ENCODE measurements at regions not wholly inside any gene's neighbourhood (a gene's known extent, or its start where the extent isn't known, plus 50 kb on each side); places are given as distances from the start of the nearest gene placed in this dataset.

DNA sequence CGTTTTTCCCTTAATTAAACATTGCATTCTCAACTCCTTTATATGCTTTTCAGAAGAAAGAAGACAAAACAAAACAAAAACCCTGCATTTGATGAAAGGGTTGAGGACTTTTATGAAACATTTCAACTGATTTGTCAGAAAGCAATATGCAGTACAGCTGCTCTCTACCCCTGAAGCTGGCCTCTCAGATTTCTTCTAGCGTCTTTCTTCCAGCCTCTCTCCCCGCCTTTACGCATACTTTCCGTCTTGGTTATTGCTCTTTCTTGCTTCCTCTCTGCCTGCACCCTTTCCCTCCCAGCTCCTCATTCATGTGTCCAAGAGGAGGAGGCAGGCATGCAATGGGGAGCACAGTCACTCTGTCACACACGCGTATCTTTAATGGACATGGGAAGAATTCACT is 91.0 kb upstream of the COL1A2 start:
- H3K27ac ChIP-seq = peak overlapping the region; percentile 79 to 86
- H3K36me3 ChIP-seq = no peaks in the 10 kb centered on the region
- intact Hi-C loops (cut with DNase I; ENCODE audit: low total_unique reads) = no loop called here
- H3K4me3 ChIP-seq = no peak overlapping the region
- H3K27me3 ChIP-seq = no peaks in the 10 kb centered on the region
- H3K9me3 ChIP-seq = no peaks in the 10 kb centered on the region
- H3K4me1 ChIP-seq = peaks cover 0 to 58% (median 40%) of the 10 kb centered on the region in 4 donors
- TF ChIP-seq, protein P1, sequence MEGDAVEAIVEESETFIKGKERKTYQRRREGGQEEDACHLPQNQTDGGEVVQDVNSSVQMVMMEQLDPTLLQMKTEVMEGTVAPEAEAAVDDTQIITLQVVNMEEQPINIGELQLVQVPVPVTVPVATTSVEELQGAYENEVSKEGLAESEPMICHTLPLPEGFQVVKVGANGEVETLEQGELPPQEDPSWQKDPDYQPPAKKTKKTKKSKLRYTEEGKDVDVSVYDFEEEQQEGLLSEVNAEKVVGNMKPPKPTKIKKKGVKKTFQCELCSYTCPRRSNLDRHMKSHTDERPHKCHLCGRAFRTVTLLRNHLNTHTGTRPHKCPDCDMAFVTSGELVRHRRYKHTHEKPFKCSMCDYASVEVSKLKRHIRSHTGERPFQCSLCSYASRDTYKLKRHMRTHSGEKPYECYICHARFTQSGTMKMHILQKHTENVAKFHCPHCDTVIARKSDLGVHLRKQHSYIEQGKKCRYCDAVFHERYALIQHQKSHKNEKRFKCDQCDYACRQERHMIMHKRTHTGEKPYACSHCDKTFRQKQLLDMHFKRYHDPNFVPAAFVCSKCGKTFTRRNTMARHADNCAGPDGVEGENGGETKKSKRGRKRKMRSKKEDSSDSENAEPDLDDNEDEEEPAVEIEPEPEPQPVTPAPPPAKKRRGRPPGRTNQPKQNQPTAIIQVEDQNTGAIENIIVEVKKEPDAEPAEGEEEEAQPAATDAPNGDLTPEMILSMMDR (IDR thresholded peaks at IDR 0.05) = no peak
- peak in 1 of 2 donors; percentile 65 for DNase-seq

DNA sequence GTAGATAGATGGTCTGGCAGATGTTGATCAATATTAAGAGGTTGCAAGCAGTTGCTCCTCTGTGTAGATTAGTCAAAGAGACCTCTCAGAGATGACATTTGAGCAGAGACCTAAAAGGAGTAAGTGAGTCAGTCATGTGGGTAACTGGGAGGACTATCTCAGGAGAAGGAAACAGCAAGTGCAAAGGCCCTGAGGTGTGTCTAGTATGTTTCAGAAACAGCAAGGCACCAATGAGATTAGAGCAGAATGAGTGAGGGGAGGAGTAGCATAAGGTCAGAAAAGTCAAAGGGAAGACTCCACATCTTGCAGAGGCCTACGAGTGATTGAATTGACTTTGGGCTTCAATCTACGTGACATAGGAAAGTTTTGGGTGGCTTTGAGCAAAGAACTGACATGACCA is 89.8 kb upstream of the COL1A2 start:
- H3K4me3 ChIP-seq = no peak overlapping the region
- intact Hi-C loops (cut with DNase I; ENCODE audit: low total_unique reads) = loop anchor here (5.0 kb wide), 1 partner anchor 72 kb away; no protein-coding TSS in a partner anchor
- H3K27me3 ChIP-seq = no peaks in the 10 kb centered on the region
- DNase-seq = no peak
- peak overlapping the region; percentile 79 to 86 for H3K27ac ChIP-seq
- TF ChIP-seq, protein P1 (IDR thresholded peaks at IDR 0.05) = no peak
- H3K9me3 ChIP-seq = no peaks in the 10 kb centered on the region
- H3K36me3 ChIP-seq = no peaks in the 10 kb centered on the region
- peaks cover 0 to 47% (median 33%) of the 10 kb centered on the region in 4 donors for H3K4me1 ChIP-seq

DNA sequence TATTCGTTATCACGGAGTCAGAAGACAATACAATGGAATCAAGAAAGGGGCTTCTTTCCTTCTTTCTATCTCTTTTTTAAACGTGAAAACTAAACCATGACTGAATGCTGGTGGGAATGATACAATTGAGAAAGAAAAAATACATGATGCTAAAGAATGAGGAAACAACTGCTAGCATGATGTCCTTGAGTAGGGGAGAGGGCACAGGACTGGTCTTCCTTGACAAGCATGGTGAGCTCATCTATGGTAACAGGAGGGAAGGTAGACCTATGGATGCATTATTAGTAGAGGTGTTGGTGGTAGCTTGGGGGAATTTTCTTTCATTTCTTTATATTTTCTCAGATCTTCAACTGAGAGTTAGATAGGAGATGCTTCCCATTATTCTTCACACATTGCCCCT is 88.9 kb upstream of the COL1A2 start:
- peak overlapping the region in 1 of 2 donors; percentile 86 for H3K27ac ChIP-seq
- no peak for DNase-seq
- intact Hi-C loops (cut with DNase I; ENCODE audit: low total_unique reads) = loop anchor here (5.0 kb wide), 1 partner anchor 71 kb away; no protein-coding TSS in a partner anchor
- H3K9me3 ChIP-seq = no peaks in the 10 kb centered on the region
- H3K4me1 ChIP-seq = peaks cover 0 to 38% (median 26%) of the 10 kb centered on the region in 4 donors
- TF ChIP-seq, protein P1 (IDR thresholded peaks at IDR 0.05) = no peak
- no peaks in the 10 kb centered on the region for H3K36me3 ChIP-seq
- no peak overlapping the region for H3K4me3 ChIP-seq
- H3K27me3 ChIP-seq = no peaks in the 10 kb centered on the region

DNA sequence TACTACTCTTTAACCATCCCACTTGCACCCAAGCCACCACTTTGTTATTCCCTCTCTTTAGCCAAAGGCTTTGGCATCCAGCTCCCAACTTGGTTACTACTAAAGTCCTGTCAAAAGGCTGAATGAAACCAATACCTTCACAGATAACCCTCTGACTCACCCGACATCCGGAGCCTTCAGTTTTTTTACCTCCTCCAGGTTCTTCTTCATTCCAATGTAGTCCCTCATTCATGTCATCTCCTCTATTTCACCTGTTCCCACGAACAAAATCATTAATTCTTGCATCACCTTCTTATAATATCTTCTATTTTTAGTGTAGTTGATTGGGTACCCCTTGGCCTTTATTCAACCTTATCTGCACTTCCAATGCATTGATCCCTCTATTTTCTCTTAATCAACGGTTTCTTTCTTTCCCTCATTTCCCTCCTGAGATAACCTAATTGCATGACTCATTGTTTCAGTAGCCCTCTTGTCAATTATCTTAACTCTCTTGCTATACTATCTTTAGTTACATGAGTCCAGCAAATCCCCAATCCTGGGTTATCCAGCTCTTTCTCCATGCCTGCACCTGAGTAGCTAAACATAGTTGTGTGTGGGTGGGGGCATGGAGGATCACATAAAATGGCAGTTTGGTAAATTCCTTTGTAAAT is 87.2 kb upstream of the COL1A2 start:
- TF ChIP-seq, protein P1 (IDR thresholded peaks at IDR 0.05) = no peak
- no peaks in the 10 kb centered on the region for H3K9me3 ChIP-seq
- DNase-seq = no peak
- intact Hi-C loops (cut with DNase I; ENCODE audit: low total_unique reads) = loop anchor here (5.0 kb wide), 1 partner anchor 70 kb away; no protein-coding TSS in a partner anchor
- peaks cover 0 to 21% (median 14%) of the 10 kb centered on the region in 4 donors for H3K4me1 ChIP-seq
- H3K4me3 ChIP-seq = no peak overlapping the region
- H3K27ac ChIP-seq = no peak overlapping the region
- H3K27me3 ChIP-seq = no peaks in the 10 kb centered on the region
- no peaks in the 10 kb centered on the region for H3K36me3 ChIP-seq

DNA sequence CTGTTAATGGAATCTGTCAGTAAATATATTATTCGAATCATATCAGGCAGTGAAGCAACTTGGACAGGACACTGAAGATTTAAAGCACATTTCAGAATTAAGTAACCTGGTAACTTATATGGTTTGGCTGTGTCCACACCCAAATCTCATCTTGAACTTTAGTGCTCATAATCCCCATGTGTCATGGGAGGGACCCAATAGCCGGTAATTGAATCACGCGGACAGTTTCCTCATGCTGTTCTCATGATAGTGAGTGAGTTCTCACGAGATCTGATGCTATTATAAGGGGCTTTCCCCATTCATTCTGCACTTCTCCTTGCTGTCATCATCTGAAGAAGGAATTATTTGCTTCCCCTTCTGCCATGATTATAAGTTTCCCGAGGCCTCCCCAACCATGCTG is 83.2 kb upstream of the COL1A2 start:
- H3K4me3 ChIP-seq = no peak overlapping the region
- peaks cover 0 to 27% (median 15%) of the 10 kb centered on the region in 4 donors for H3K4me1 ChIP-seq
- no peaks in the 10 kb centered on the region for H3K27me3 ChIP-seq
- H3K36me3 ChIP-seq = no peaks in the 10 kb centered on the region
- no peak overlapping the region for H3K27ac ChIP-seq
- DNase-seq = no peak
- no peaks in the 10 kb centered on the region for H3K9me3 ChIP-seq
- intact Hi-C loops (cut with DNase I; ENCODE audit: low total_unique reads) = no loop called here
- TF ChIP-seq, protein P1 (IDR thresholded peaks at IDR 0.05) = no peak

Measured in tibial artery (tissue), 4 donors.